ENCODE measurements at regions not wholly inside any gene's neighbourhood (a gene's known extent, or its start where the extent isn't known, plus 50 kb on each side); places are given as distances from the start of the nearest gene placed in this dataset.

- TF ChIP-seq POLR2A (IDR thresholded peaks at IDR 0.05; ENCODE audit: low read length) (no peak), GATA1 (IDR thresholded peaks at IDR 0.05; ENCODE audit: low read depth, low read length) (no peak)
- no peak for DNase-seq
Measured at GRCh38 chr5:58403822-58404433, 56.0 kb downstream of the PLK2 start.

- no peak for TF ChIP-seq GATA1 (IDR thresholded peaks at IDR 0.05; ENCODE audit: low read depth, low read length)
- TF ChIP-seq POLR2A (IDR thresholded peaks at IDR 0.05; ENCODE audit: low read length): no peak
- DNase-seq: no peak
Measured at GRCh38 chr5:58401701-58402100, 58.2 kb downstream of the PLK2 start.

DNA sequence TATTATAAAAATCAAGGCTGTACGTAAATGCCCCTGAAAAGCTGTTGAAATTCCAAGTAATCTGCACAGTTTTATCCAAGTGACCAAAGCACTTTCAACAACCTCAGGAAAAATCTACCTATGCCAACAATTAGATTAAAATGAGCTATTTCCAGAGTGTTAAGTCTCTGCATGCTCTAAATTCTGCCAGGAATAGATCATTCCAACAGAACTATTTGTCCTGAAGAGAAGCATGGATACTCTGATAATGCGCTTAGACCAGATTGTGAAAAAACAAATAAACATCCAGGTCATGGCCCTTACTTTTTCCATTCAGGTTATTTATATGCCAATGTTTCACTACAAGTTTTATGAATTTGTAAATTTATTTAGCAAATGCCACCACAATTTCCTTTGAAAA is 59.1 kb downstream of the PLK2 start:
- TF ChIP-seq POLR2A (IDR thresholded peaks at IDR 0.05; ENCODE audit: low read length): no peak
- no peak for TF ChIP-seq GATA1 (IDR thresholded peaks at IDR 0.05; ENCODE audit: low read depth, low read length)
- DNase-seq: no peak

DNA sequence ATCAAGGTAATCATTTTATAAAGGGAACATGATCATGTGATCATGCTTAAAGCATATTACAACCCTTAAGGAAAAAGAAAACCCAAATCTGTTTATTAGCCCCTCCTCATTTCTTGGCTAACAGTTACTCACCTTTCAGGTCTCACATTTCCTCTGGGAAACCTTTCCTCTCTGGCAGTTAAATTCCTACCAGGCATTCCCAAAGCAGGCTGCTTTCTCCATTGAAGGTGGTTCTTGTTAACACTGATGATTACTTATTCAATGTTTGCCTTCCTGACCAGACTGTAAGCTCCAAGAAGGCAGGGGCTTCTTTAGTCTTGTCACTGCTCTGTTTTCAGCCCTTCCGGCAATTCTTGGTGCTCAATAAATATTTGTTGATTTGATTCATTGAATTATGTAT is 59.9 kb downstream of the PLK2 start:
- TF ChIP-seq GATA1 (IDR thresholded peaks at IDR 0.05; ENCODE audit: low read depth, low read length): no peak
- TF ChIP-seq POLR2A (IDR thresholded peaks at IDR 0.05; ENCODE audit: low read length): no peak
- DNase-seq: no peak

- no peak for DNase-seq
- TF ChIP-seq POLR2A (IDR thresholded peaks at IDR 0.05; ENCODE audit: low read length) (no peak), GATA1 (IDR thresholded peaks at IDR 0.05; ENCODE audit: low read depth, low read length) (no peak)
Measured at GRCh38 chr5:58394339-58394738, 65.5 kb downstream of the PLK2 start.

- DNase-seq: no peak
- TF ChIP-seq POLR2A (IDR thresholded peaks at IDR 0.05; ENCODE audit: low read length) (no peak), GATA1 (IDR thresholded peaks at IDR 0.05; ENCODE audit: low read depth, low read length) (no peak)
Measured at GRCh38 chr5:58393716-58394115, 66.2 kb downstream of the PLK2 start.

- no peak for DNase-seq
Measured at GRCh38 chr5:58392496-58392895, 67.4 kb downstream of the PLK2 start.

GRCh38 chr5:58383448-58383847 is 76.4 kb downstream of the PLK2 start:
- peak in 1 of 2 experiments; percentile 4 for DNase-seq
- TF ChIP-seq POLR2A (IDR thresholded peaks at IDR 0.05; ENCODE audit: low read length) (no peak), GATA1 (IDR thresholded peaks at IDR 0.05; ENCODE audit: low read depth, low read length) (no peak)

More at GRCh38 chr5:58392496-58392895, 67.4 kb downstream of the PLK2 start:
- TF ChIP-seq POLR2A (IDR thresholded peaks at IDR 0.05; ENCODE audit: low read length) (no peak), GATA1 (IDR thresholded peaks at IDR 0.05; ENCODE audit: low read depth, low read length) (no peak)

DNA sequence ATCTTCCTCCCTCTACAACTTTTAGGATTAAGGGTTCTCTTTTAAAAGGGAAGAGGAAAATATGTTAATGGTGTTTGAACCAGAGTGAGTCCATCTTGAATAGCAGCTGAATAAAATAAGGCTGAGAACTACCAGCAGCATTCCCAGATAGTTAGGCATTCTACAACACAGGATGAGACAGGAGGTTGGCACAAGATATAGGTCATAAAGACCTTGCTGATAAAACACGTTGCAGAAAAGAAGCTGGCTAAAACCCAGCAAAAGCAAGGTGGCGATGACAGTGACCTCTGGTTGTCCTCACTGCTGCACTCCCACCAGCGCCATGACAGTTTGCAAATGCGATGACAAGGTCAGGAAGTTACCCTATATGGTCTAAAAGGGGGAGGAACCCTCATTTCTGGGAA is 77.8 kb downstream of the PLK2 start:
- DNase-seq: no peak

GRCh38 chr5:58381566-58381965 is 78.3 kb downstream of the PLK2 start:
- no peak for TF ChIP-seq POLR2A (IDR thresholded peaks at IDR 0.05; ENCODE audit: low read length)
- TF ChIP-seq GATA1 (IDR thresholded peaks at IDR 0.05; ENCODE audit: low read depth, low read length): no peak
- DNase-seq: no peak

More for the DNA sequence above, 77.8 kb downstream of the PLK2 start:
- TF ChIP-seq POLR2A (IDR thresholded peaks at IDR 0.05; ENCODE audit: low read length): no peak

DNA sequence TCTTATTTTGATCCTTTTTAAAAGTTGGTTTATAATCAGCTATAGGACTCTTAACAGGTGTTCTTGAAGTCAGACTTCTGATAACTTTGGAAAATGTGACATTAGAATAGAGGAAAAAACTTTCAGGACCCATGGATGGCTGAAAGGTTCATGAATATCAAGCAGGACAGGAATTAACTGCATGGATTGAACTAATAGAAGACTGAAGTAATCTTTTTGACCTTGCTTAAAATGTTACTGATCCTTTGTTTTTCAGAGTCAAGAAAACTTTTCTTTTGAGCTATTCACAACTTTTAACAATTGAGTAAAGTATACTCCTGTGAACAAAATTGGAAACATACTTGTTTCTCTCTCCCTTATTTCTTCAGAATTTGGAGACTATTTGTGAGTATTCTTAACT is 79.2 kb downstream of the PLK2 start:
- TF ChIP-seq POLR2A (IDR thresholded peaks at IDR 0.05; ENCODE audit: low read length): no peak
- TF ChIP-seq GATA1 (IDR thresholded peaks at IDR 0.05; ENCODE audit: low read depth, low read length): no peak
- DNase-seq: no peak

- TF ChIP-seq POLR2A (IDR thresholded peaks at IDR 0.05; ENCODE audit: low read length) (no peak), GATA1 (IDR thresholded peaks at IDR 0.05; ENCODE audit: low read depth, low read length) (no peak)
- DNase-seq: no peak
Measured at GRCh38 chr5:58378613-58379390, 81.1 kb downstream of the PLK2 start.

- DNase-seq: no peak
- TF ChIP-seq POLR2A (IDR thresholded peaks at IDR 0.05; ENCODE audit: low read length): no peak
- TF ChIP-seq GATA1 (IDR thresholded peaks at IDR 0.05; ENCODE audit: low read depth, low read length): no peak
Measured at GRCh38 chr5:58370606-58371005, 89.3 kb downstream of the PLK2 start.

GRCh38 chr5:58369513-58370190 is 90.2 kb downstream of the PLK2 start:
- TF ChIP-seq GATA1 (IDR thresholded peaks at IDR 0.05; ENCODE audit: low read depth, low read length) (no peak), POLR2A (IDR thresholded peaks at IDR 0.05; ENCODE audit: low read length) (no peak)
- DNase-seq: no peak
